ENCODE measurements at regions not wholly inside any gene's neighbourhood (a gene's known extent, or its start where the extent isn't known, plus 50 kb on each side); places are given as distances from the start of the nearest gene placed in this dataset.

DNA sequence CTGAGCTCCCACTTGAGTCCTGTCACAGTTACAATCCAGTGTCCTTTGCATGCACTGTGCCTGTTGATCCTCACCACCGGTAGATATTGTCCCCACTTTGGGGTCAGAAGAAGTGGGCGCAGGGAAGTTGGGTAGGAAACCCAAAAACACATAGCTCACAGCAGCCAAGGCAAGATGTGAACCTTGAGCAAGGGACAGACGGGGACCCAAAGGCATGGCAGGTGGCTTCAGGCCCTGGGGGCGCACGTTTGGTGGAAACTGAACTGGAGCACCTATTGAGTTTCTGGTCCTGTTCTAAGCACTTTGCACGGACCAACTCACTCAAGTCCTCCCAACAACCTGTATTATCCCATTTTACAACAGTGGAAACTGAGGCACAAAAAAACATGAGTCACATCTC, 82.8 kb upstream of the ZNF716 start:
- no peak overlapping the region for H3K27ac ChIP-seq (ENCODE audit: low read depth, low read length, severe bottlenecking)
- H3K9me3 ChIP-seq (ENCODE audit: control insufficient read depth, low read length) = peaks cover 73% of the 10 kb centered on the region
- no peaks in the 10 kb centered on the region for H3K4me1 ChIP-seq (ENCODE audit: control insufficient read depth, insufficient read depth, low read length, poor library complexity, severe bottlenecking)
- no peaks in the 10 kb centered on the region for H3K36me3 ChIP-seq (ENCODE audit: control insufficient read depth, insufficient read depth, low read length)
- H3K4me3 ChIP-seq (ENCODE audit: extremely low read depth, insufficient read depth, low read length, poor library complexity, severe bottlenecking) = no peak overlapping the region
- 70 to 87% methylated on average over 5 to 6 of the region's 6 CpGs for WGBS, 2 experiments (ENCODE audit: insufficient coverage in 2 of 2)

DNA sequence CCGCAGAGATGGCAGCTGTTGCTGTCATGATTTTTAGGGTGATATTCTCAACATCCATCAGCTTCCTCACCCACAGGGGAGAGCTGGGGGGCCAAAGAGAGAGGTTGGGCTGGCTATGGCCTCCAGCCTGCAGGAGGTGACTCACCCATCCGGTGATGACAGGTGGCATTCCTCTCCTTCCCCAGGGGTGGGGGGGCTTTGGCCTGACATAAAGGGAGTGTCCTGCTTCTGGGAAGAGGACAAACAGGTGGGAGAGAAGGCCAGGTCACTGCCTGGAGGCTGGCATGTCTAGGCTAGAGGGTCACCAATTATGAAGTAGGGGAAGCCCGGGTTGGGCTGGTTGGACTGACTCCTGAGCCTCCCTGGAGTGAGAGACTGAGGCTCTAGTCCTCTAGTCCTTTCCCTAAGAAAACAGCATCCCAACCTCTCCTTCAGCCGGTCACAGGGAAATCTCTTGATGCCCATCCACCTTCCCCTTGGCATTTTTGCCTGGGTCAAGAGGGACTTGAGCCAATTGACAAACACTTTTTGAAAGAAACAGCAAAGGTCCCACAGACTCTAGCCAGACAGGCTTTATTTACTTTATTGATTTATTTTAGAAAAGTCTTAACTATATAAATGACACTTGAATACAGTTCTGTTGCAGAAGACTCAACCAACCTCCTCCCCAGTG, 79.8 kb upstream of the ZNF716 start:
- Histone ChIP-seq H3K27ac (ENCODE audit: low read depth, low read length, severe bottlenecking) (no peak overlapping the region), H3K4me1 (ENCODE audit: control insufficient read depth, insufficient read depth, low read length, poor library complexity, severe bottlenecking) (no peaks in the 10 kb centered on the region), H3K9me3 (ENCODE audit: control insufficient read depth, low read length) (peaks cover 78% of the 10 kb centered on the region), H3K4me3 (ENCODE audit: extremely low read depth, insufficient read depth, low read length, poor library complexity, severe bottlenecking) (no peak overlapping the region), H3K36me3 (ENCODE audit: control insufficient read depth, insufficient read depth, low read length) (no peaks in the 10 kb centered on the region)
- WGBS, 2 experiments (ENCODE audit: insufficient coverage in 2 of 2) = 78 to 86% methylated on average over 1 to 2 of the region's 4 CpGs

- H3K9me3 ChIP-seq (ENCODE audit: control insufficient read depth, low read length) = peaks cover 78% of the 10 kb centered on the region
- no peak overlapping the region for H3K27ac ChIP-seq (ENCODE audit: low read depth, low read length, severe bottlenecking)
- no peak overlapping the region for H3K4me3 ChIP-seq (ENCODE audit: extremely low read depth, insufficient read depth, low read length, poor library complexity, severe bottlenecking)
- H3K36me3 ChIP-seq (ENCODE audit: control insufficient read depth, insufficient read depth, low read length) = no peaks in the 10 kb centered on the region
- H3K4me1 ChIP-seq (ENCODE audit: control insufficient read depth, insufficient read depth, low read length, poor library complexity, severe bottlenecking) = no peaks in the 10 kb centered on the region
- WGBS, 2 experiments (ENCODE audit: insufficient coverage in 2 of 2) = 75 to 83% methylated on average over 1 to 2 of the region's 2 CpGs
Observed at GRCh38 chr7:57370739-57371098, 79.3 kb upstream of the ZNF716 start.

GRCh38 chr7:57375783-57376182, 74.2 kb upstream of the ZNF716 start:
- Histone ChIP-seq H3K36me3 (ENCODE audit: control insufficient read depth, insufficient read depth, low read length) (no peaks in the 10 kb centered on the region), H3K9me3 (ENCODE audit: control insufficient read depth, low read length) (peaks cover 85% of the 10 kb centered on the region), H3K27ac (ENCODE audit: low read depth, low read length, severe bottlenecking) (no peak overlapping the region), H3K4me1 (ENCODE audit: control insufficient read depth, insufficient read depth, low read length, poor library complexity, severe bottlenecking) (no peaks in the 10 kb centered on the region), H3K4me3 (ENCODE audit: extremely low read depth, insufficient read depth, low read length, poor library complexity, severe bottlenecking) (no peak overlapping the region)
- WGBS, 2 experiments (ENCODE audit: insufficient coverage in 2 of 2) = 53 to 71% methylated on average over 1 to 2 of the region's 2 CpGs

- H3K27ac ChIP-seq (ENCODE audit: low read depth, low read length, severe bottlenecking) = no peak overlapping the region
- no peaks in the 10 kb centered on the region for H3K36me3 ChIP-seq (ENCODE audit: control insufficient read depth, insufficient read depth, low read length)
- H3K4me3 ChIP-seq (ENCODE audit: extremely low read depth, insufficient read depth, low read length, poor library complexity, severe bottlenecking) = no peak overlapping the region
- 92% methylated on average over 2 of the region's 3 CpGs; no CpG with 5 or more reads in 1 of the 2 experiments for WGBS, 2 experiments (ENCODE audit: insufficient coverage in 2 of 2)
- no peaks in the 10 kb centered on the region for H3K4me1 ChIP-seq (ENCODE audit: control insufficient read depth, insufficient read depth, low read length, poor library complexity, severe bottlenecking)
- H3K9me3 ChIP-seq (ENCODE audit: control insufficient read depth, low read length) = peaks cover 78% of the 10 kb centered on the region
Observed at GRCh38 chr7:57381581-57381980, 68.4 kb upstream of the ZNF716 start.

- H3K27ac ChIP-seq (ENCODE audit: low read depth, low read length, severe bottlenecking) = no peak overlapping the region
- no peaks in the 10 kb centered on the region for H3K36me3 ChIP-seq (ENCODE audit: control insufficient read depth, insufficient read depth, low read length)
- WGBS, 2 experiments (ENCODE audit: insufficient coverage in 2 of 2) = 85 to 88% methylated on average over 6 of the region's 9 CpGs
- H3K4me1 ChIP-seq (ENCODE audit: control insufficient read depth, insufficient read depth, low read length, poor library complexity, severe bottlenecking) = no peaks in the 10 kb centered on the region
- H3K4me3 ChIP-seq (ENCODE audit: extremely low read depth, insufficient read depth, low read length, poor library complexity, severe bottlenecking) = no peak overlapping the region
- H3K9me3 ChIP-seq (ENCODE audit: control insufficient read depth, low read length) = peaks cover 70% of the 10 kb centered on the region
Observed at GRCh38 chr7:57384380-57384779, 65.6 kb upstream of the ZNF716 start.

- H3K36me3 ChIP-seq (ENCODE audit: control insufficient read depth, insufficient read depth, low read length) = no peaks in the 10 kb centered on the region
- no peak overlapping the region for H3K4me3 ChIP-seq (ENCODE audit: extremely low read depth, insufficient read depth, low read length, poor library complexity, severe bottlenecking)
- peaks cover 70% of the 10 kb centered on the region for H3K9me3 ChIP-seq (ENCODE audit: control insufficient read depth, low read length)
- no peak overlapping the region for H3K27ac ChIP-seq (ENCODE audit: low read depth, low read length, severe bottlenecking)
- WGBS, 2 experiments (ENCODE audit: insufficient coverage in 2 of 2) = 86 to 87% methylated on average over 5 of the region's 5 CpGs
- no peaks in the 10 kb centered on the region for H3K4me1 ChIP-seq (ENCODE audit: control insufficient read depth, insufficient read depth, low read length, poor library complexity, severe bottlenecking)
Observed at GRCh38 chr7:57385668-57386067, 64.3 kb upstream of the ZNF716 start.

- 74 to 81% methylated on average over 6 to 7 of the region's 7 CpGs for WGBS, 2 experiments (ENCODE audit: insufficient coverage in 2 of 2)
- no peak overlapping the region for H3K27ac ChIP-seq (ENCODE audit: low read depth, low read length, severe bottlenecking)
Observed at GRCh38 chr7:57388761-57389160, 61.2 kb upstream of the ZNF716 start.

DNA sequence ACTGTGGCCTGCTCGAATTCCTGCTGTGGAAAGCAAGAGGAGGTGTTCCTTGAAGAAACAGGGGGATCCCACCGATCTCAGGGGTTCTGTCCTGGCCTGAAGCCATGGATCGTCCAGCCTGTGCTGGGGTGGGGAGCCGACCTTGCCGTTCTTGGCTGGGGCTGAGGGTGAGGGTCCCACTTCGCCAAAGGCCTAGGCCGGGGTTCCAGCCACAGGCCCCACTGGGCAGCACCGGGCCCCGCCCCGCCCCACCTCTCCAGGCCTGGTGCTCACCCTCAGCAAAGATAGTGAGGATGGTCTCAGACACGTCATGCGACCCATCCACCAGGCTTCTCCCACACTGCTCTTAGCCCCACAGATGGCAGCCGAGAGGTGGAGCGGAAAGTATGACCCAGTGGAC, 51.4 kb upstream of the ZNF716 start:
- 66 to 73% methylated on average over 5 to 10 of the region's 14 CpGs for WGBS, 2 experiments (ENCODE audit: insufficient coverage in 2 of 2)
- Histone ChIP-seq H3K4me1 (ENCODE audit: control insufficient read depth, insufficient read depth, low read length, poor library complexity, severe bottlenecking) (no peaks in the 10 kb centered on the region), H3K27ac (ENCODE audit: low read depth, low read length, severe bottlenecking) (no peak overlapping the region), H3K36me3 (ENCODE audit: control insufficient read depth, insufficient read depth, low read length) (no peaks in the 10 kb centered on the region), H3K9me3 (ENCODE audit: control insufficient read depth, low read length) (peaks cover 80% of the 10 kb centered on the region), H3K4me3 (ENCODE audit: extremely low read depth, insufficient read depth, low read length, poor library complexity, severe bottlenecking) (no peak overlapping the region)

More at GRCh38 chr7:57388761-57389160, 61.2 kb upstream of the ZNF716 start:
- no peaks in the 10 kb centered on the region for H3K4me1 ChIP-seq (ENCODE audit: control insufficient read depth, insufficient read depth, low read length, poor library complexity, severe bottlenecking)
- H3K4me3 ChIP-seq (ENCODE audit: extremely low read depth, insufficient read depth, low read length, poor library complexity, severe bottlenecking) = no peak overlapping the region
- H3K36me3 ChIP-seq (ENCODE audit: control insufficient read depth, insufficient read depth, low read length) = no peaks in the 10 kb centered on the region
- H3K9me3 ChIP-seq (ENCODE audit: control insufficient read depth, low read length) = peaks cover 73% of the 10 kb centered on the region

GRCh38 chr7:57399251-57399940, 50.6 kb upstream of the ZNF716 start:
- no peak overlapping the region for H3K4me3 ChIP-seq (ENCODE audit: extremely low read depth, insufficient read depth, low read length, poor library complexity, severe bottlenecking)
- no peaks in the 10 kb centered on the region for H3K4me1 ChIP-seq (ENCODE audit: control insufficient read depth, insufficient read depth, low read length, poor library complexity, severe bottlenecking)
- H3K36me3 ChIP-seq (ENCODE audit: control insufficient read depth, insufficient read depth, low read length) = no peaks in the 10 kb centered on the region
- WGBS, 2 experiments (ENCODE audit: insufficient coverage in 2 of 2) = 57 to 77% methylated on average over 6 of the region's 6 CpGs
- H3K9me3 ChIP-seq (ENCODE audit: control insufficient read depth, low read length) = peaks cover 80% of the 10 kb centered on the region
- no peak overlapping the region for H3K27ac ChIP-seq (ENCODE audit: low read depth, low read length, severe bottlenecking)

GRCh38 chr7:57399972-57400371, 50.0 kb upstream of the ZNF716 start:
- Histone ChIP-seq H3K9me3 (ENCODE audit: control insufficient read depth, low read length) (peaks cover 83% of the 10 kb centered on the region), H3K36me3 (ENCODE audit: control insufficient read depth, insufficient read depth, low read length) (no peaks in the 10 kb centered on the region), H3K27ac (ENCODE audit: low read depth, low read length, severe bottlenecking) (no peak overlapping the region), H3K4me3 (ENCODE audit: extremely low read depth, insufficient read depth, low read length, poor library complexity, severe bottlenecking) (no peak overlapping the region), H3K4me1 (ENCODE audit: control insufficient read depth, insufficient read depth, low read length, poor library complexity, severe bottlenecking) (no peaks in the 10 kb centered on the region)
- 75 to 83% methylated on average over 1 to 2 of the region's 5 CpGs for WGBS, 2 experiments (ENCODE audit: insufficient coverage in 2 of 2)

Data from mesodermal cell (in vitro differentiated cells).